Stimulated activated naive B cell treated with anti-CD40 and anti-IgM and Interleukin-4, amounts not matched to agents 10 μg/mL and 1 μg/mL and 100 μg/mL, for 72 hours (primary cell): ENCODE measurements at regions not wholly inside any gene's neighbourhood (a gene's known extent, or its start where the extent isn't known, plus 50 kb on each side); places are given as distances from the start of the nearest gene placed in this dataset.

Source experiments
- ATAC-seq, 2 donors: fragments of 150-1000 bp; cut with Tn5 transposase; replicated peaks; 2 replicates each; pipeline ENCODE4 v1.10.0; 2021; ENCODE audit warnings: moderate library complexity in 1 of 2
- DNase-seq: peaks from one replicate; pipeline ENCODE4 v3.0.0; 2021
- H3K27ac Mint-ChIP-seq: one replicate; pipeline ENCODE4 v1.8.0; 2022; ENCODE audit warnings: mild to moderate bottlenecking, mixed read lengths
- H3K27me3 Mint-ChIP-seq, 2 donors: one replicate each; pipeline ENCODE4 v1.8.0; 2022; ENCODE audit warnings: mixed read lengths in 2 of 2
- H3K36me3 Mint-ChIP-seq, 2 donors: one replicate each; pipeline ENCODE4 v1.8.0; 2022; ENCODE audit warnings: mixed read lengths in 2 of 2, mild to moderate bottlenecking in 1 of 2
- H3K4me1 Mint-ChIP-seq, 2 donors: one replicate each; pipeline ENCODE4 v1.8.0; 2022; ENCODE audit warnings: mixed read lengths in 2 of 2, mild to moderate bottlenecking in 1 of 2
- H3K4me3 Mint-ChIP-seq, 2 donors: one replicate each; pipeline ENCODE4 v1.8.0; 2022; ENCODE audit warnings: mild to moderate bottlenecking in 2 of 2, mixed read lengths in 2 of 2, moderate library complexity in 1 of 2
- H3K9me3 Mint-ChIP-seq, 2 donors: one replicate each; pipeline ENCODE4 v1.8.0; 2022; ENCODE audit warnings: mixed read lengths in 2 of 2, mild to moderate bottlenecking in 1 of 2

GRCh38 chr16:55042556-55043432 is 112.1 kb downstream of the IRX5 start:
- no peak for ATAC-seq
- Mint-ChIP-seq H3K9me3 (no peaks in the 10 kb centered on the region), H3K27ac (no peak overlapping the region), H3K4me1 (no peaks in the 10 kb centered on the region), H3K27me3 (peaks cover 0 to 18% of the 10 kb centered on the region in 2 donors), H3K36me3 (no peaks in the 10 kb centered on the region), H3K4me3 (no peak overlapping the region)
- DNase-seq = no peak

GRCh38 chr16:55043499-55043898 is 112.8 kb downstream of the IRX5 start:
- Mint-ChIP-seq H3K27me3 (peaks cover 0 to 15% of the 10 kb centered on the region in 2 donors), H3K36me3 (no peaks in the 10 kb centered on the region), H3K4me3 (no peak overlapping the region), H3K9me3 (no peaks in the 10 kb centered on the region), H3K4me1 (no peaks in the 10 kb centered on the region), H3K27ac (no peak overlapping the region)
- DNase-seq (no peak), ATAC-seq (no peak)

GRCh38 chr16:55044201-55044975 is 113.7 kb downstream of the IRX5 start:
- Mint-ChIP-seq H3K9me3 (no peaks in the 10 kb centered on the region), H3K36me3 (no peaks in the 10 kb centered on the region)
- no peak for ATAC-seq

DNA sequence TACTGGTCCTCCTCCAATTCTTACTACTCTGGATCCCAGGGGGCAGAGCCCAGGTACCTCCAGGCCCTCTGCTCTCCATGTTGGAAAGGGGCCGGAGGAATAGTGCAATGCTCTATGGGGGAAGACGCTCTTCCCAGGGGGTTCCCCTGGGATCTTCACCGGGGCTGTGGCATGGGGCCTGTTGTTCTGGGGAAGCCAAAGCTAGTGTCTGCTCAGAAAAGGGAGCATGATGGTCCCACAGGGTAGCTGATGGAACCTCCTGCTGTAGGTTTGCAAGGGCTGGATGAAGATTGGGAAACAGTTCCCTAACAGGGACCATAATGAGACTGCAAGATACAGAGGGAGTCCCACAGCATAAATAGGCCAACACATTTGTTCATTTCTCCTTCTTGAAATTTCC is 114.7 kb downstream of the IRX5 start:
- H3K4me3 Mint-ChIP-seq = no peak overlapping the region
- no peak overlapping the region for H3K27ac Mint-ChIP-seq
- peaks cover 0 to 12% of the 10 kb centered on the region in 2 donors for H3K27me3 Mint-ChIP-seq
- no peaks in the 10 kb centered on the region for H3K36me3 Mint-ChIP-seq
- DNase-seq (no peak), ATAC-seq (no peak)
- H3K4me1 Mint-ChIP-seq = no peaks in the 10 kb centered on the region
- no peaks in the 10 kb centered on the region for H3K9me3 Mint-ChIP-seq

More at GRCh38 chr16:55044201-55044975, 113.7 kb downstream of the IRX5 start:
- Mint-ChIP-seq H3K4me3 (no peak overlapping the region), H3K27ac (no peak overlapping the region), H3K27me3 (peaks cover 0 to 12% of the 10 kb centered on the region in 2 donors), H3K4me1 (no peaks in the 10 kb centered on the region)
- no peak for DNase-seq

DNA sequence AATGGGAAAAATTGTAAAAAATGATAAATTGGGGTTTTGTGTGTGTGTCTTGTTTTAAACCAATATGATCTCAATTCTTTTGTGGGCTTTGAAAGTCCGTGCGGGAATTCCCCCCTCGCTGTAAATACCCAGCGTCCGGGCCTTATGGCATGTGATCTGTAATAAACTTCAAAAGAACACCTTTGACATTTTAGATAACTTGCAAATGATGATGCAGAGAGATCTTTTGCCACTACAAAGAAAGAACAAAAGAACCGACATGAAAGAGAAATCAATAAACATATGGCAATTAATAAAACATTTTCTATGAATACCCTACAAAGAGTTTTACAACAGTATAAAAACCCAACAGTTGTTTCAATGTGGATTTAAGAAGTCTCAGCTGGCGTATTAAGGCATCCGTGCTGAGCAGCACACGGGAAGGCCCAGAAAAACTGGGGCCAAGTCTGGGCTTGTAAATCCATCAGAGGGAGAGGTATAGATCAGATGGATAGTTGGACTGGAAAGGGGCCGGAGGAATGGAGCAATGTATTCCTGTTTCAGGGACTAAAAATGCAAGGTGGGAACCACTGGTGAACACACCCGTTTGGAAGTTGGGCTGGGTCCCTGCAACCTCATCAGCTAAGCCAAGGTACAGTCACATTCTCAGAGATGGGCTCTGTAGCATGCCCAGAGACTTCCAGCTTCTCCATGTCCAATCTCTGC is 115.2 kb downstream of the IRX5 start:
- Mint-ChIP-seq H3K4me3 (no peak overlapping the region), H3K9me3 (no peaks in the 10 kb centered on the region), H3K36me3 (no peaks in the 10 kb centered on the region), H3K27me3 (peaks cover 0 to 12% of the 10 kb centered on the region in 2 donors), H3K27ac (no peak overlapping the region), H3K4me1 (no peaks in the 10 kb centered on the region)
- ATAC-seq (no peak), DNase-seq (no peak)

- no peaks in the 10 kb centered on the region for H3K9me3 Mint-ChIP-seq
- peaks cover 0 to 12% of the 10 kb centered on the region in 2 donors for H3K27me3 Mint-ChIP-seq
- no peak overlapping the region for H3K27ac Mint-ChIP-seq
- no peaks in the 10 kb centered on the region for H3K4me1 Mint-ChIP-seq
- no peak for ATAC-seq
- no peak for DNase-seq
- no peaks in the 10 kb centered on the region for H3K36me3 Mint-ChIP-seq
- no peak overlapping the region for H3K4me3 Mint-ChIP-seq
These were observed 115.8 kb downstream of the IRX5 start for GRCh38 chr16:55046513-55046912.

DNA sequence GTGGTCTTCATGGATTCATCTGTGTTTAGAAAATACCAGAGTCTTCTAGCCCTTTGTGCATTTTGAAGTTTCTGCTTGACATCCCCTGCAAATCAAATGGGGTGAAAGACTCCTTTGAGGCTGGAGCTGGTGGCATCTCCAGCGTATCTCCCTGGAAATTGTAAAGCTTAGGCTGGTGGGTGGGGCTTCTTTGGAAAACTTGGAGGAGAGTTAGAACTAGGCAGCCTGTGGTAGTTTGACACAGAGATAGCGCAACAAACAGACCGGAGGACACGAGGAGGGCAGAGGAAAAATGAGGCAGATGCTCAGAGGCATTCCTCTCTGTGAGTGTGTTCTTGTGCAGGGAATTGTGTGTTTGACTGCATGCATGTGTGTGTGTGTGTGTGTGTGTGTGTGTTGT is 116.3 kb downstream of the IRX5 start:
- Mint-ChIP-seq H3K27me3 (peaks cover 2 to 15% of the 10 kb centered on the region in 2 donors), H3K4me3 (no peak overlapping the region), H3K36me3 (no peaks in the 10 kb centered on the region), H3K4me1 (no peaks in the 10 kb centered on the region), H3K27ac (no peak overlapping the region), H3K9me3 (no peaks in the 10 kb centered on the region)
- ATAC-seq (no peak), DNase-seq (no peak)

- ATAC-seq (no peak), DNase-seq (no peak)
- peaks cover 4 to 17% of the 10 kb centered on the region in 2 donors for H3K27me3 Mint-ChIP-seq
- H3K4me1 Mint-ChIP-seq = no peaks in the 10 kb centered on the region
- no peak overlapping the region for H3K4me3 Mint-ChIP-seq
- H3K27ac Mint-ChIP-seq = no peak overlapping the region
- H3K9me3 Mint-ChIP-seq = no peaks in the 10 kb centered on the region
- H3K36me3 Mint-ChIP-seq = no peaks in the 10 kb centered on the region
These were observed 116.7 kb downstream of the IRX5 start for GRCh38 chr16:55047331-55047730.

DNA sequence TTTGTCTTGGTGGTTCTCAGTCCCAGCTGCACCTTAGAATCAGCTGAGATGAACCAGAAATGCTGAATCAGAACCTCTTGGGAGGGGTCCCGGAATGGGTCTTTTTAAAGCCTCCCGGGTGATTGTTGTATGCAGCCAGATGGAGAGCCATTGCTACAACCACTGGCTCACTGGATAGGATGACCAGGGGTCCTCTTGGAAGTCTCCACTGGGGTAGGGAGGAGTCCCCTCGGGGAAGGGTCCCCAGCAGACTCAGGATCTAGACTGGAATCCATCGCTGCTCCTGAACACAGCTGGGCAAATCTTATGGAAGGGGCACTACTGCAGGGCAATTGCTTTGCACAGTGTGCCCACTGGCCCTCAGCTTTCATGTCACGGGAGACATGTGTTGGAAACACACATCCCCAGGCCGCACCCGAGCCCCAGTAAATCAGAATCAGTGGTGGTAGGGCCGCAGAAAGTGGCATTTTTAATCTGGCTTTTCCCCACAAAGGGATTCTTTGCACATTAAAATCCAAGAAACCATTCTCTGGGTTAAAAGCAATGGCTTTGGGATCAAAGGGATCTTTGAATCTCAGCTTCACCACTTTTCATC is 117.3 kb downstream of the IRX5 start:
- ATAC-seq = no peak
- H3K27ac Mint-ChIP-seq = no peak overlapping the region
- no peaks in the 10 kb centered on the region for H3K9me3 Mint-ChIP-seq
- H3K27me3 Mint-ChIP-seq = peaks cover 4 to 17% of the 10 kb centered on the region in 2 donors
- H3K4me3 Mint-ChIP-seq = no peak overlapping the region
- H3K4me1 Mint-ChIP-seq = no peaks in the 10 kb centered on the region
- H3K36me3 Mint-ChIP-seq = no peaks in the 10 kb centered on the region
- DNase-seq = no peak

DNA sequence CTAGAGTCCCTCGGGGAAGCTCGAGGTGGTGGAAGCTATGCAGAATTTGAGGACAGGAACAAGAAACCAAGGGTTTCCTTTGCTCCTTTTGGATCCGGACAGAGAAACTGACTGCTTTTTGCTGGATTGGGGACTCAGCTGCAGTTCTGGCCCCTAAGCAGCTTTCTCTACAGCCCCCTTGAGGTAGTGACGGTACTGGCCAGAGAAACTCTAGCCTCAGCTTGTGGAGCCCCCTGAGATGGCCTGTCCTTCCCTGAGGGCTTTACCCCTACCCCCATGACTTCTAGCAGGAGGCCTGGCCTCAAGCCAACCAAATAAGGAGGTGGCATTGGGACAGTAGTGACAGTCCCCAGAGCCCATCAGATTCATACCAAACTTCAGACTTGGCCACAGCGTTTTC is 118.1 kb downstream of the IRX5 start:
- Mint-ChIP-seq H3K4me1 (no peaks in the 10 kb centered on the region), H3K36me3 (no peaks in the 10 kb centered on the region), H3K27ac (no peak overlapping the region), H3K4me3 (no peak overlapping the region), H3K27me3 (peaks cover 4 to 17% of the 10 kb centered on the region in 2 donors), H3K9me3 (no peaks in the 10 kb centered on the region)
- no peak for DNase-seq
- no peak for ATAC-seq

GRCh38 chr16:55051571-55052347 is 121.1 kb downstream of the IRX5 start:
- H3K9me3 Mint-ChIP-seq = peaks cover 0 to 3% of the 10 kb centered on the region in 2 donors
- H3K4me3 Mint-ChIP-seq = no peak overlapping the region
- DNase-seq (no peak), ATAC-seq (no peak)
- H3K27me3 Mint-ChIP-seq = peaks cover 31 to 41% of the 10 kb centered on the region in 2 donors
- no peaks in the 10 kb centered on the region for H3K36me3 Mint-ChIP-seq
- H3K27ac Mint-ChIP-seq = no peak overlapping the region
- H3K4me1 Mint-ChIP-seq = peaks cover 0 to 3% of the 10 kb centered on the region in 2 donors

GRCh38 chr16:55052348-55052734 is 121.7 kb downstream of the IRX5 start:
- Mint-ChIP-seq H3K27ac (no peak overlapping the region), H3K4me3 (no peak overlapping the region), H3K27me3 (peaks cover 36 to 43% of the 10 kb centered on the region in 2 donors), H3K36me3 (no peaks in the 10 kb centered on the region), H3K4me1 (peaks cover 0 to 8% of the 10 kb centered on the region in 2 donors), H3K9me3 (peaks cover 0 to 3% of the 10 kb centered on the region in 2 donors)
- ATAC-seq = no peak
- DNase-seq = no peak

- Mint-ChIP-seq H3K4me1 (peaks cover 0 to 8% of the 10 kb centered on the region in 2 donors), H3K4me3 (no peak overlapping the region), H3K27me3 (peaks cover 40 to 42% of the 10 kb centered on the region in 2 donors), H3K9me3 (peaks cover 0 to 3% of the 10 kb centered on the region in 2 donors), H3K27ac (no peak overlapping the region), H3K36me3 (no peaks in the 10 kb centered on the region)
- ATAC-seq (no peak), DNase-seq (no peak)
These were observed 122.2 kb downstream of the IRX5 start for GRCh38 chr16:55052741-55053415.
